ENCODE measurements at regions not wholly inside any gene's neighbourhood (a gene's known extent, or its start where the extent isn't known, plus 50 kb on each side); places are given as distances from the start of the nearest gene placed in this dataset.

GRCh38 chr16:11447272-11447671 lies 102.0 kb downstream of the RMI2 start:
- DNase-seq = no peak

- DNase-seq = no peak
These were observed 102.6 kb downstream of the RMI2 start for GRCh38 chr16:11447836-11448235.

GRCh38 chr16:11448796-11449416 lies 103.6 kb downstream of the RMI2 start:
- no peak for DNase-seq

- DNase-seq = no peak
These were observed 104.5 kb downstream of the RMI2 start for GRCh38 chr16:11449716-11450115.

- DNase-seq = no peak
These were observed 104.9 kb downstream of the RMI2 start for GRCh38 chr16:11450136-11450535.

- no peak for DNase-seq
These were observed 107.0 kb downstream of the RMI2 start for GRCh38 chr16:11452298-11452697.

- DNase-seq = no peak
These were observed 107.6 kb downstream of the RMI2 start for GRCh38 chr16:11452746-11453389.

GRCh38 chr16:11456741-11457140 lies 111.5 kb downstream of the RMI2 start:
- no peak for DNase-seq

GRCh38 chr16:11459722-11460121 lies 114.5 kb downstream of the RMI2 start:
- no peak for DNase-seq

- no peak for DNase-seq
These were observed 115.7 kb downstream of the RMI2 start for GRCh38 chr16:11460820-11461594.

- DNase-seq = no peak
These were observed 116.3 kb downstream of the RMI2 start for GRCh38 chr16:11461595-11461990.

- no peak for DNase-seq
These were observed 116.8 kb downstream of the RMI2 start for GRCh38 chr16:11462036-11462435.

GRCh38 chr16:11462861-11463260 lies 117.6 kb downstream of the RMI2 start:
- DNase-seq = no peak

GRCh38 chr16:11464241-11464640 lies 119.0 kb downstream of the RMI2 start:
- DNase-seq = no peak

GRCh38 chr16:11465675-11466074 lies 120.4 kb downstream of the RMI2 start:
- no peak for DNase-seq

GRCh38 chr16:11470676-11471415 lies 115.9 kb downstream of the LITAF start:
- no peak for DNase-seq

GRCh38 chr16:11471548-11471947 lies 115.2 kb downstream of the LITAF start:
- no peak for DNase-seq

GRCh38 chr16:11472410-11472809 lies 114.3 kb downstream of the LITAF start:
- no peak for DNase-seq

- DNase-seq = no peak
These were observed 113.9 kb downstream of the LITAF start for GRCh38 chr16:11472851-11473250.

GRCh38 chr16:11473728-11474127 lies 113.0 kb downstream of the LITAF start:
- DNase-seq = no peak

- DNase-seq = no peak
These were observed 112.0 kb downstream of the LITAF start for GRCh38 chr16:11474617-11475291.

- no peak for DNase-seq
These were observed 110.7 kb downstream of the LITAF start for GRCh38 chr16:11475896-11476630.
